Suppressor macrophage (primary cell): ENCODE measurements at regions not wholly inside any gene's neighbourhood (a gene's known extent, or its start where the extent isn't known, plus 50 kb on each side); places are given as distances from the start of the nearest gene placed in this dataset.
"Not testable (repeated sequence)": the region's sequence is repeated elsewhere in the genome, so short reads cannot be mapped to it uniquely, and the experiment has no call there.

Experiments used
- DNase-seq, 4 experiments: peaks; one replicate each; pipeline ENCODE4 v3.0.0-alpha.2; 2020 to 2022

GRCh38 chr10:2519139-2519538 lies 548.2 kb upstream of the PFKP start:
- no peak for DNase-seq

GRCh38 chr10:2509081-2509531 lies 558.2 kb upstream of the PFKP start:
- no peak for DNase-seq

DNA sequence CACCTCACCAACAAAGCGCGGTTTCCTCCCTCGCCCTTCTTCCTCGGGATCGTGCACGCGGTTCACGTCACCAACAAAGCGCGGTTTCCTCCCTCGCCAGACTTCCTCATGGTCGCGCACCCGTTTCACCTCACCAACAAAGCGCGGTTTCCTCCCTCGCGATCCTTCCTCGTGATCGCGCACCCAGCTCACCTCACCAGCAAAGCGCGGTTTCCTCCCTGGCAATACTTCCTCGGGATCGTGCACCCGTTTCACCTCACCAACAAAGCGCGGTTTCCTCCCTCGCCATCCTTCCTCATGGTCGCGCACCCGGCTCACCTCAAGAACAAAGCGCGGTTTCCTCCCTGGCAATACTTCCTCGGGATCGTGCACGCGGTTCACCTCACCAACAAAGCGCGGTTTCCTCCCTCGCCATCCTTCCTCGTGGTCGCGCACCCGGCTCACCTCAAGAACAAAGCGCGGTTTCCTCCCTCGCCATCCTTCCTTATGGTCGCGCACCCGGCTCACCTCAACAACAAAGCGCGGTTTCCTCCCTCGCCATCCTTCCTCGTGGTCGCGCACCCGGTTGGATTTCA lies 565.9 kb upstream of the PFKP start:
- DNase-seq = not testable (repeated sequence)

DNA sequence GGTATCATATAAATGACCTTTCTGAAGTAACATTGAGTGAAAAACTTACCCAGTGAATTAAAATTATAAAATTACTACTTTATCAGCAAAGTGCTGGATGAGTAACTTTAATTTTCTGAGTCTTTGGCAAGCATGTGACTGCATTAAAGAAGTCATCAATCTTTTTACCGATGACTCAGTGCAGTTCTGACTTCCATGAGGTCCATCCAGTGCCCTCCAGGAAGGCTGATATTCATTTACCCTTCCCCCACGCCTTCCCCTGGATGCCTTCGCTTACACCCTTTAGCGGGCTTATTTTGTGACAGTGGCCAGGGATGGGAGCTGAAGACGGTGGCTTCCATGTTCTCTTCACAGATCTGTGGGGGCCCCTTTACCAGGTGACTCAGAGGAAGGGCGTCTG lies 572.9 kb upstream of the PFKP start:
- DNase-seq = no peak

DNA sequence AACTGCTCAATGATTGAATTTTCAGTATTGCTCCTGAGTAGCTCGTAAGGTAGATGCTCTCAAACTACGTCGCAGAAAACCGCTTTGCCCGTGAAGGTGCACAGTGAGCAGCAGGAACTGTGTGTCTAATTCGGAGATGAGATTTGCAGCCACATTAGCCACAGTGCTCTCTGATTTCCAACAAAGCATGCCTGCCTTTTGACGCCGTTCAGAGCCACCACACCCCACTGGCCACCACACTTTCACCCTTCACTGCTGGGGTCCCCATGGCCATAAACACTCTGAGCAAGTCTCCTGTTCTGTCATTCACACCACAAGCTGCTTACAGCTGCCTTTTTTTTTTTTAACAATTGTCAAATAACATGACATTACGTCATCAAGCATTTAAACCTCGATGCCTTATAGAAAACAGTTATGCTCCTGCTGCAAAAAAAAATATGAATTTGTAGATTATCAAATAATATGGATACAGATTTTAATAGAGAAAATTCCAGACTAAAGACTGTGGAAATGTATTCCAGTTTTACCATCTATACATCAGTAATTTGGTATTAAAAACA lies 578.8 kb upstream of the PFKP start:
- no peak for DNase-seq

DNA sequence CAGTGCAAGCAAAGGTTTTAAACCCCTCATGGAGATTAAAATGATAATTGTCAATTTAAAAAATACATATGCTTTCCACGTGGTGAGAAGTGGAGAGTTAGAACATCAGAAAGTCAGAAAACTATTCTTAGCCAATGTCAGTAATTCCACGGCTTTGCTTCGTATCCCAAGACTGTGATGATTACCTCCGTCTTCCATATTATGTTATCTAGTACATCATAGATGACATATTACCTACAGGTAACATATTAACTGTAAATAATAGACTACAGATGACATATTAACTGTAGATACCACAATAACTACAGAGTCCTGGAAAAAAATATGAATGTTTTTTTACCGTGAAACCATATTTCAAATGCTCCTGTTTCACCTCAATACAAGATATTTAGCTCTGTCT lies 579.4 kb upstream of the PFKP start:
- DNase-seq = no peak

DNA sequence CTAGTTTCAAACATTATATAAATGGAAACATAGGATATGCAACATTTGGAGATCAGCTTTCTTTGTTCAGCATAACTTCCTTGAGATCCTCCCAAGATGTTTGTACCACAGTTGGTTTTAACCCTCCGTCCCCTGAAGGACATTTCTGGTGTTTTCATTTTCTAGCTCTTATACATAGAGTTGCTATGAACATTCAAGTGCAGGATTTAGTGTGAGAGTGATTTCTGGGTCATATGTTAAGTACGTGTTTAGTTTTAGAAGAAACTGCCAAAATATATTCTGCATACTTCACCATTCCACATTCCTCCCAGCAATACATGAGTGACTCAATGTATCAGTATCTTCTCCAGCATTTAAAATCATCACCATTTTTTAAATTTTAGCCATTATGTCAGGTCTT lies 588.7 kb upstream of the PFKP start:
- no peak for DNase-seq

- DNase-seq = no peak
Observed at GRCh38 chr10:2476812-2477553, 590.4 kb upstream of the PFKP start.

DNA sequence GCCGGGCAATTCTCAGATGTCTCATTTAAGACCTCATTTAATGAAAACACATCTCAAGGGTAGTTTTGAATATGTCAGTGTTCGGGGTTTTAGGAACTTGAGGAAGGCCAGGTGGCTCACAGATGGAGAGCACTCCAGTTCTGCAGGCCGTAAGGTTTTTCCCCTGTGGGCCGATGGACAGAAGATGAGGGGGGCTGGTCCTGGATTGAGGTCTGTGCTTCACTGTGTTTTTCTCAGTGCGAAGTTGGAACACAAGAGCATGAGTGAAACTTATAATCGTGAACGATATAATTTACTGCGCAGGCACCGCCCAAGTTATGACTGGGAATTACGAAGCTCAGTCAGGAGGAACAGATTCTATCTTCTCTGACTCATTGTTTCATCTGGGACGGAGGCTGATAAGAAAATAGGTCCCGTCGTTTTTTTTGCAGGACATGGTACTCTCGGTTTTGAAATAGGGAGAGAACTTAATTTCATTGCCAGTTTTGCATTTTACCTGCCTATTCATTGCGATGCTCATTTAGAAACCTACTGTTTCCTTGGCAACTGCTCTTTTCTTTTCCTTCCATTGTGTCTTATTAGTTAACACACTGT lies 591.0 kb upstream of the PFKP start:
- no peak for DNase-seq

DNA sequence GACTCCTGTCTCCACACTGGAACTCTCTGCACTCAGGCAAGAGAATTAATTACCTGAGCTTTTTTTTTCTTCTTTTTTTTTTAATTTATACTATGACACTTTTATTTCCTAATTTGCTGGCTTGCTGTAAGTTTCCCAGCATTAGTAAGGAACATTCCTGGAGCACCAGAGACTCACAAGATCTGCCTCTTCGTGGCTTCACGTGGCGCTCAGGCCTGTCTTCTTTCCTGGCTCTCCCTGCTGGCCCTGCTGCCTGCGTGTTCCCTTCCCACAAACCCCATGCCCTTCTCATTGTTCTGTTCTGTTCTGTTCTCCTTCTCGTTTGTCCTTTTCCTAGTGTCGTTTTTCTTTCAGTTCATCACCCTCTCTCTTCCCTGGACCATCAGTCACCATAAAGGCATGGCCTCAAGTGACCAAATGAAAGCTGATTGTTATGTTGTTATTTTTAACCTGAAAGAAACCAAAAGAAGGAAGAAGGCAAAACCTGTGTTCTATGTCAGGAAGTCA lies 591.6 kb upstream of the PFKP start:
- DNase-seq = no peak

DNA sequence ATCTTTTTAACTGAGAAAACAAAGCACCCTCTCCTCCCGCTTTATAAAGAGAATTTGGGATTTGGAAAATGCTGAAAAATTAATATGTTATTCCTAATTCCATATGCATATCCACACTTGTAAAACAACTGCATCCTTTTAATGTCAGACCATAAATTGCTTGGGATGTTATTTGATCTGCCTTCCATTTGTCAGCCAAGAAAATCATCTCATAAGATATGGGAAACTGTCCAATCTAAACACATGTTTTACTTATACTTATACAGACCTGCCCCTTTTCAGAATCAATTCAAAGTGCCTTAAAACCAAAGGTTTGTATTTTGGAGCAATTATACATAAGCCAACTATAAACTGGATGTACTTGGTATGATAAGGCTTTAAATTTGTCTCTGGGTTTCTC lies 595.5 kb upstream of the PFKP start:
- DNase-seq = no peak

GRCh38 chr10:2469802-2470201 lies 597.5 kb upstream of the PFKP start:
- DNase-seq = no peak

DNA sequence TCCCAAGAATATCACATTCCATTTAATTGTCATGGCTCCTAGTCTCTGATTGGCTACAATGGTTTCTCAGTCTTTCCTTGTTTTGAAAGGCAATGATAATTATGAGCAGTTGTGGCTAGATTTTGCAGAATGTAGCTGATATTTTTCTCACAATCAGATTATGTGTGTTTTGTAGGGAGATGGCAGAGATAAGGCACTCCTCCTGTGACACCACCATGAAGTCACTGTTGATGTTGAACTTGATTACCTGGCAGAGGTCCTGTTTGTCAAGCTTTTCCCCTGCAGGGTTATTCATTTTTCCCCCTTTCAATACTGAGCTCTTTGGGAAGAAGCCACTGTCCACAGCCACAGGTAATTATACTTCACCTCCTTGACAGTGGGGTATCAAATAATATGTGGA lies 602.9 kb upstream of the PFKP start:
- DNase-seq = no peak

DNA sequence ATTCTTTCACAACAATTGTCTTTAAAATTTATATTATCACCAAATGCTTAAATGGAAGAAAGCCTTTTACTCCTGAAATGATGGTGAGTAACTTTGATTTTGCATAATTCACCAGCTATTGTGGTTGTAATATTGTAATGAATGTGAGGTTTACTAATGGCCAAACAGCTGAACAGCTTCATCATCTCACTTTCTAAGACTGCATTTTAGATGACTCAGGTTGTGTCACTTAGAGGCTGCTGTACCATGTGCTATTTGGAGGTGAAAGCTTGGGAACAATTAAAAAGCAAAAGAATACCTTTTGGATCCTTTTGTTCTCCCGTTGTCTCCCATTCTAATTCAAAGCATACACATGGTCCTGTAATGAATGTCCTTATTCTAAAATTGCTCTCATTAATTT lies 604.0 kb upstream of the PFKP start:
- DNase-seq = no peak

GRCh38 chr10:2462581-2462980 lies 604.8 kb upstream of the PFKP start:
- no peak for DNase-seq

DNA sequence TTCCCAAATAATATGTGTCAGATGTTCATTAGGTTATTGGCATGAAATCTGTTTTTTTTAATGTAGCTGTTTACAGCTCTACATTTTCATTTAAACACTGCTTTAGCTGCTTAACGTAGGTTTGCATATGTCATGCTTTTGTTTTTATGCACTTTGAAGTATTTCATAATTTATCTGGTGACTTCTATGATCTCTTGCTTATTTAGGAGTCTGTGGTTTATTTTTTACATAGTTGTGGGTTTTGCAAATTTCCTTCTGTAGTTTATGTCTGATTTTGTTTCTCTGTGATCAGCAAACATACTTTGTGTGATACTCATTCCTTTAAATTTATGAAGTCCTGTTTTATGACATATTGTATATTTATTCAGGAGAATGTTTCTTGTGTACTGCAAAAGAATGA lies 606.5 kb upstream of the PFKP start:
- no peak for DNase-seq

DNA sequence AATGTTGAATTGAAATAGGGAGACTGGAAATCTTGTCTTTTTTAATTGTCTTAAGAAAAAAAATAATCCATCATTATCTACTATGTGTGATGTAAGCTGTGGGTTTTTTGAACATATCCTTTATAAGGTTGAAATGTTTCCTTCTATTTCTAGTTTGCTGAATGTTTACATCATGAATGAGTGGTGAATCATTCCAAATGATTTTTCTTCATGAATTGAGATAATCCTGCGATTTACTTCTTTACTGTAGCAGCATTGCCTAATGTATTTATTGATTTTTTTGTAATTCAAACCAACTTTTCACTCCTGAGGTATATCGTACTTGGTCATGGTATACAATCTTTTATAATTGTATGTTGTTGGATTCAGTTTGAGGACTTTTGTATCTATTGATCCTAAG lies 607.6 kb upstream of the PFKP start:
- no peak for DNase-seq

- no peak for DNase-seq
Observed at GRCh38 chr10:2456834-2457233, 610.5 kb upstream of the PFKP start.

GRCh38 chr10:2445370-2445769 lies 622.0 kb upstream of the PFKP start:
- no peak for DNase-seq

DNA sequence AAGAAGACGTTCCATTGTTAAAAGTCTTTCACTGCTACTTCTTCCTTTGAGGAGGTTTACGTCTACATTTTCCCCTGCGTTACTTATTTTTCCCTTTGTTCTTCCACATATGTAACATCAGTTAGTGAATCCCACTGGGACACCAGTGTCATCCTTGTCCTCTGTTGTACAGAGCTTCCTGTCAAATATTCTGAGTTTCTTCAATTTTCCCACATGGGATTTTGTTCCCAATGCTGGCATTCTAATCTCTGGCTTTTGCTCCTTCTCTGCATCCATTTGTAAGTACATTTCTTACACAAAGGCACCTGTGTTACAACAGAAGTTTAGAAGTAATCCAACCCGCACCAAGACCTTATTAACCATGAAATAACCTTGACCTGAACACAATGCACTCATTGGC lies 627.4 kb upstream of the PFKP start:
- DNase-seq = no peak

DNA sequence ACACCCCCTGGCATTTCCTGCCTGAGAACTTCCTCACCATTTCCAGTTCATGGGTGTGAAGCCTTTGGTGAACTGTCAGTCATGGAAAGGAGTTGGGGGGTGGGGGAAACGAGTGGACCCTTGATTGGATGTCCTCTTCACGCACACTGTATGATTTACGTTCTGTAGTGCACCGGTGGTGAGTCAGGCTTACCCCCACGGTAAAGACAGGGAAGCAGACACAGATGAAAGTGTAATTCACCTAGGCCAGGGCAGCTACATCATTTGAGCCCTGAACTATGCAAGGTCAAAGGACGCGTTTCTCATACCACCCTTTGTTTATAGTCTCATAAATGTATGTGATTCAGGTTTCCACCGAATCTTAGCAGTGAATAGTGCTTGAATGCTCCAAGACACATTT lies 628.3 kb upstream of the PFKP start:
- DNase-seq = no peak

DNA sequence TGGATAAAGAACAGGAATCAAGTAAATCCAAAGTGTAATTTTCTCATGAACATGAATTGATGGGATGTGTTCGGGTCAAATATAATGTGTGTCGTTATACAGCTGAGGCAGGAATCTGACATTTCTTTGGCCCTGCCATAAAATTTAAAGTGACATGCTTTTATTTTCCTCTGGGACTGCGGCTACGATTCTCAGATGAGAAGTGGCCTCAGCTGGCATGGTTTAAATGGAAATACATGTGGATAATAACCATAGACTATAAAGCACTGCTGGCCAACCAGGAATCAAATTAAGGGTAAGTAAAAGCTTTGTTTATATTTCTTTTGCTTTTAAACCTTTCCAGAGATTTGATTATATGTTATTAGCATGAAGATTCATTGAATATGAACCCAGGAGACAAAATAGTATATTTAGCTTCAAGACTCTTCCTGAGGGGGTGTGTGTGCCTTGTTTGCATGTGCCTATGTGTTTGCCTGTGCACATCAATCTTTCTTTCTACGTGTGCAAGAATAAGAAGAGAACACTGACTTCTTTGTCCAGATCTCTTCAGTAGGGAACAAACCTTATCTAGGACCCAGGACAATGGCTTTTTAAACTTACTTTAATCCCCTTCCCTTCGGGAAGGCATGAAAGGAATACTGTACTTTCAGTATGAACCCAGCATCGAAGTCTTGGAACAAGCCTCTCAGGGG lies 629.0 kb upstream of the PFKP start:
- no peak for DNase-seq

DNA sequence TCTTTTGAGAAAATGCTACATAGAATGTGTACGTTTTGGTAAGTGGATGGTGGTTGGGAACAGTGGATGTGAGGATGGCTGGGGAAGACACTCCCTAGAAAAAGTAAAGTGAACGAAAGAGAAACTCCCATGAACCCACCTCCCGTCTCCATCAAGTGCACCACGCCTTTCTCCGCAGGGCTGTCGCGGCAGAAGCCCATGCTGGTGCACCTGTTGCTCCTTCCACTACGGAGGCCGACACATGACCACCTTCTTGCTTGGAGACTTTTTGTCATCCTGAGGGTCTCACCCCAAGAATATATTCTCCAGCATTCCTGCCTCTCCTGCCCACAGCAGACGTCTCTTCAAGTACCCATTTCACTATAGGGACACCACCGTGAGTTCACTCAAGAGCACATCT lies 630.4 kb upstream of the PFKP start:
- no peak for DNase-seq
